ENCODE measurements at regions not wholly inside any gene's neighbourhood (a gene's known extent, or its start where the extent isn't known, plus 50 kb on each side); places are given as distances from the start of the nearest gene placed in this dataset.

GRCh38 chrX:110965409-110966090 is 130.4 kb upstream of the PAK3 start:
- no peak for TF ChIP-seq CTCF (IDR thresholded peaks at IDR 0.05; ENCODE audit: borderline replicate concordance)
- DNase-seq, result no peak
- intact Hi-C loops (cut with micrococcal nuclease), result no loop called here
- Histone ChIP-seq H3K27ac (replicated peaks) (no peak overlapping the region), H3K4me1 (no peaks in the 10 kb centered on the region), H3K4me3 (no peak overlapping the region), H3K36me3 (no peaks in the 10 kb centered on the region), H3K9me3 (replicated peaks) (no peaks in the 10 kb centered on the region), H3K27me3 (ENCODE audit: low read depth) (no peaks in the 10 kb centered on the region)

- DNase-seq, result no peak
- Histone ChIP-seq H3K27me3 (ENCODE audit: low read depth) (no peaks in the 10 kb centered on the region), H3K27ac (replicated peaks) (no peak overlapping the region), H3K4me1 (no peaks in the 10 kb centered on the region), H3K9me3 (replicated peaks) (no peaks in the 10 kb centered on the region), H3K36me3 (no peaks in the 10 kb centered on the region), H3K4me3 (no peak overlapping the region)
- intact Hi-C loops (cut with micrococcal nuclease), result no loop called here
- no peak for TF ChIP-seq CTCF (IDR thresholded peaks at IDR 0.05; ENCODE audit: borderline replicate concordance)
Observed at GRCh38 chrX:110964786-110965185, 131.2 kb upstream of the PAK3 start.

GRCh38 chrX:110962451-110962850 is 133.5 kb upstream of the PAK3 start:
- H3K27me3 ChIP-seq (ENCODE audit: low read depth), result no peaks in the 10 kb centered on the region
- H3K27ac ChIP-seq (replicated peaks), result no peak overlapping the region
- DNase-seq, result no peak
- intact Hi-C loops (cut with micrococcal nuclease), result no loop called here
- no peaks in the 10 kb centered on the region for H3K36me3 ChIP-seq
- TF ChIP-seq CTCF (IDR thresholded peaks at IDR 0.05; ENCODE audit: borderline replicate concordance), result no peak
- H3K9me3 ChIP-seq (replicated peaks), result no peaks in the 10 kb centered on the region
- H3K4me3 ChIP-seq, result no peak overlapping the region
- no peaks in the 10 kb centered on the region for H3K4me1 ChIP-seq

- intact Hi-C loops (cut with micrococcal nuclease), result no loop called here
Observed at GRCh38 chrX:110955706-110956105, 140.3 kb upstream of the PAK3 start.

GRCh38 chrX:110954428-110955100 is 141.4 kb upstream of the PAK3 start:
- Histone ChIP-seq H3K9me3 (replicated peaks) (no peaks in the 10 kb centered on the region), H3K27ac (replicated peaks) (no peak overlapping the region), H3K4me3 (no peak overlapping the region), H3K36me3 (no peaks in the 10 kb centered on the region), H3K4me1 (no peaks in the 10 kb centered on the region), H3K27me3 (ENCODE audit: low read depth) (no peaks in the 10 kb centered on the region)
- no peak for DNase-seq
- intact Hi-C loops (cut with micrococcal nuclease), result no loop called here
- TF ChIP-seq CTCF (IDR thresholded peaks at IDR 0.05; ENCODE audit: borderline replicate concordance), result no peak

More at GRCh38 chrX:110955706-110956105, 140.3 kb upstream of the PAK3 start:
- Histone ChIP-seq H3K27me3 (ENCODE audit: low read depth) (no peaks in the 10 kb centered on the region), H3K9me3 (replicated peaks) (no peaks in the 10 kb centered on the region), H3K36me3 (no peaks in the 10 kb centered on the region), H3K4me1 (no peaks in the 10 kb centered on the region), H3K4me3 (no peak overlapping the region), H3K27ac (replicated peaks) (no peak overlapping the region)
- TF ChIP-seq CTCF (IDR thresholded peaks at IDR 0.05; ENCODE audit: borderline replicate concordance), result no peak
- no peak for DNase-seq
